CD4-positive, alpha-beta T cell treated with Interleukin-1 beta for 1 hour (primary cell): ENCODE measurements at regions not wholly inside any gene's neighbourhood (a gene's known extent, or its start where the extent isn't known, plus 50 kb on each side); places are given as distances from the start of the nearest gene placed in this dataset.
"Not testable (repeated sequence)": the region's sequence is repeated elsewhere in the genome, so short reads cannot be mapped to it uniquely, and the experiment has no call there.

Experiments
- DNase-seq, 2 donors: peaks; one replicate each; pipeline ENCODE4 v3.0.0-alpha.2; 2020 to 2022

DNA sequence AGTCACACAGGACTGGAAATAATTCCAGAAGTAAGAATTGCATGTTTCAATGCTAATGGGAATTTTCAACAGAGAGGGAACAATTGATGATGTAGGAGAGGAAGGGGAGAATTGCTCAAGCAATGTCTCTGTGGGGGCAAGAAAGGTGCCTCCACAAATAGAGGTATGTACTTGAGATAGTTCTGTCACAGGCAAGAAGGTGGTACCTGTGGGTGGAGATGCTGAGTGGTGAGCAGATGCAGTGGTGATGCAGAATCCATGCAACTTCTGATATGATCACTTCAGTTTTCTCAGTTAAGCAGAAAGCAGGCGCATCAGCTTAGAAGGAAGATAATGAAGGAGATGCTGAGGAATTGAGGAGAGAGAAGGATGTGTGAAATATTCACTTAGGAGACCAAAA is 55.1 kb upstream of the SEC24B start:
- DNase-seq = no peak

GRCh38 chr4:109378076-109378475 is 55.5 kb upstream of the SEC24B start:
- DNase-seq = no peak

DNA sequence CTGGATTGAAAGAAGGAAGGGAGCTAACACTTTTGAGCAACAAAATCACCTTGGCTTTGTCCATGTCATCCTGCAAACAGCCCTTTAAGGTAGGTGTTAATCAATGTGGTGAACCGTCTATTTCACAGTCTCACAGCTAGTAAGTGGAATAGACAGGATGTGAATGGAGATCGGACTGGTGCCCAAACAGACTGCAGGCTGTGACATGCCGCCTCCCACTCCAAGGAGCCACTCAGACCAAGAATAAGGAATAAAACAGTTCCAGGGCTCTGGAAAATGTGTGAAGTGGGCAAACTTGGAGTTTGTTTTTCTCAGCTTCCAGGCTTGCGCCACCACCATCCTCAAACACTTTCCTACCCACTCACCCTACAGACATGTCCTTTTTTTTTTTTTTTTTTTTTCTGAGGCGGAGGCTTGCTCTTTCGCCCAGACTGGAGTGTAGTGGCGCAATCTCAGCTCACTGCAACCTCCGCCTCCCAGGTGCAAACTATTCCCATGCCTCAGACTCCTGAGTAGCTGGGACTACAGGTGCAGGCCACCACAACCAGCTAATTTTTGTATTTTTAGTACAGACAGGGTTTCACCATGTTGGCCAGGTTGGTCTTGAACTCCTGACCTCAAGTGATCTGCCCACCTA is 57.7 kb upstream of the SEC24B start:
- no peak for DNase-seq

GRCh38 chr4:109368661-109369060 is 65.0 kb upstream of the SEC24B start:
- DNase-seq = no peak

GRCh38 chr4:109365939-109366338 is 63.5 kb upstream of the COL25A1 start:
- no peak for DNase-seq

GRCh38 chr4:109365297-109365696 is 62.8 kb upstream of the COL25A1 start:
- DNase-seq = not testable (repeated sequence)

DNA sequence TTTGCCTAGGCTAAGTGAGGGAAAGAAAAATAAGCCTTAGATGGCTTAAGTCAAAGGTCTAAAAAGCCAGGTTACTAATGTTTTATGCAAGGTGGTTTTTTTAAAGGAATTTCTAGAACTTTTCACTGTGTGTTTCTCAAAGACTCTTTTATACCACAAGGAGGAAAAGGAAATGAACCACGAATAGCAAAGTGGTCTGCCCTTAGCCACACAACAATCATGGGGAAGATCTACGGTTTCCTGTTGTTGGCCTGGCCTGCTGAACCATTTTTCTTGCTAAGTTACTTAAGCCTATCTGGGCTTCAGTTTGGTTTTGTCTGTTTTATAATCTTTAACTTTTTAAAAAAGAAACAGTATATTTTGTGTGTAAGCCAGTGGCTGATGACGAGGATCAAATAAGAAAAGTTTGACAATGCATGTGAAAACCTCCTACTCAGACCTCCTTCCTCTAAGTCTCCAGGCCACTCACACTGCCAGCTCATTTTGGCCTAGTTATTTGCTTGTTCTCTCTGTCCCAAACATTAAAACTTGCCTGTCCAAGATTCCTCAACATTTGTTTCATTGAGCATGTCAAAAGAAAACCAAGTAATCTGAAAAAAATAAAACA is 56.7 kb upstream of the COL25A1 start:
- peak in 1 of 2 donors; percentile 33 for DNase-seq

GRCh38 chr4:109355835-109356234 is 53.4 kb upstream of the COL25A1 start:
- DNase-seq = no peak

DNA sequence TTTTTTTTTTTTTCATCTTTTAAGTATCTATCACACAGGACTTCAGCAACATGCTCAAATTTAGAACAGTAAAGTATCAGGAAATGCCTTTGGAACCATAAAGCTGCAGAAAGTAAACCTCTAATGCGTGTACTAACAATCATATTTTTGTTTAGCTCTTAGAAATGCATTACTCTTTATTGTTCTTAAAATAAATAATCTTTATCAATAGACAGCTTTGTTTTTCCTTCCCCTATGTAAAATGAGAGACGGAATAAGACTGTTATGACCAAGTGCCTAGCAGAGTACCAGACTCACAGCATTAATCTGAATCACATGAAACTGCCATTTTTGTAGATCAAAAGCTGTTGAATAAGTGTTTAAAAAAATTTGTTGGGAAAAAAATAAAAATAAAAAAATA is 50.5 kb upstream of the COL25A1 start:
- DNase-seq = no peak
